H1 (cell line): ENCODE measurements at regions not wholly inside any gene's neighbourhood (a gene's known extent, or its start where the extent isn't known, plus 50 kb on each side); places are given as distances from the start of the nearest gene placed in this dataset.

ENCODE experiments used
- CTCF ChIA-PET: fragments of 300-600 bp; sonication (Branson Sonifier 250); formaldehyde crosslinking; loops from one replicate; lab custom pipeline; 2021; ENCODE audit not compliant: partially characterized antibody; lab: Charles Lee
- POLR2A ChIA-PET: fragments of 300-600 bp; sonication (Branson Sonifier 250); formaldehyde crosslinking; loops from one replicate; lab custom pipeline; 2021; ENCODE audit warnings: inconsistent platforms; ENCODE audit not compliant: partially characterized antibody; lab: Charles Lee
- DNase-seq, 2 experiments: peaks; one replicate each; pipeline versions ENCODE4 v3.0.0 to v3.0.0-alpha.2; 2010 to 2022; ENCODE audit warnings: low spot score in 2 of 2, low read depth in 1 of 2, mixed read lengths in 1 of 2
- FAIRE-seq: peaks from 2 replicates; lab custom pipeline; 2011; peaks lifted over from hg19 to GRCh38; lab: Jason Lieb, UNC
- H2AFZ ChIP-seq: 2 replicates; pipeline ENCODE4 v1.8.1; 2012; ENCODE audit warnings: low read length, inconsistent platforms
- H2AK5ac ChIP-seq: 2 replicates; pipeline ENCODE4 v1.6.1; 2013; ENCODE audit warnings: low read depth, low read length
- H2BK120ac ChIP-seq: replicated peaks from 2 replicates; pipeline ENCODE3; 2013; ENCODE audit warnings: low read depth, low read length, inconsistent platforms
- H2BK12ac ChIP-seq: 2 replicates; pipeline ENCODE4 v1.6.1; 2013; ENCODE audit warnings: low read depth, low read length
- H2BK15ac ChIP-seq: 2 replicates; pipeline ENCODE4 v1.6.1; 2013; ENCODE audit warnings: low read length
- H2BK20ac ChIP-seq: 2 replicates; pipeline ENCODE4 v1.6.1; 2013; ENCODE audit warnings: low read length
- H2BK5ac ChIP-seq: 2 replicates; pipeline ENCODE4 v1.6.1; 2013; ENCODE audit warnings: low read depth, low read length
- H3K14ac ChIP-seq: 2 replicates; pipeline ENCODE4 v1.6.1; 2013; ENCODE audit warnings: inconsistent platforms; ENCODE audit not compliant: insufficient read length
- H3K18ac ChIP-seq: 2 replicates; pipeline ENCODE4 v1.6.1; 2013; ENCODE audit warnings: low read length; ENCODE audit errors: extremely low read depth
- H3K23ac ChIP-seq: 2 replicates; pipeline ENCODE4 v1.6.1; 2013; ENCODE audit warnings: inconsistent platforms; ENCODE audit not compliant: insufficient read length
- H3K23me2 ChIP-seq: 2 replicates; pipeline ENCODE4 v1.6.1; 2013; ENCODE audit warnings: low read depth, low read length
- H3K27ac ChIP-seq: 2 replicates; pipeline ENCODE4 v1.6.1; 2011; ENCODE audit warnings: low read depth, low read length, inconsistent platforms
- H3K27me3 ChIP-seq, 4 experiments: replicated peaks in 1 of 4; 1 replicate in 1 of 4; 2 replicates in 3 of 4; pipeline versions ENCODE4 v1.6.1 to v1.8.1; 2011 to 2013; ENCODE audit warnings: low read length in 3 of 4, mild to moderate bottlenecking in 3 of 4, inconsistent platforms in 2 of 4, mixed read lengths in 2 of 4, moderate library complexity in 1 of 4; ENCODE audit not compliant: control insufficient read depth in 3 of 4, insufficient read depth in 3 of 4; ENCODE audit errors: extremely low read depth in 1 of 4
- H3K36me3 ChIP-seq, 4 experiments: 2 replicates each; pipeline versions ENCODE4 v1.6.1 to v1.8.1; 2011 to 2013; ENCODE audit warnings: mild to moderate bottlenecking in 4 of 4, low read length in 3 of 4, moderate library complexity in 2 of 4, control low read depth in 1 of 4, inconsistent platforms in 1 of 4; ENCODE audit not compliant: insufficient read depth in 4 of 4, control insufficient read depth in 2 of 4
- H3K4ac ChIP-seq: replicated peaks from 2 replicates; pipeline ENCODE3; 2013; ENCODE audit warnings: low read length, low read depth, mixed read lengths, inconsistent platforms; ENCODE audit not compliant: insufficient read length
- H3K4me1 ChIP-seq, 4 experiments: replicated peaks in 1 of 4; 1 replicate in 1 of 4; 2 replicates in 3 of 4; pipeline versions ENCODE4 v1.6.1 to v1.8.1; 2011 to 2013; ENCODE audit warnings: low read length in 3 of 4, inconsistent platforms in 2 of 4, mixed read lengths in 1 of 4; ENCODE audit not compliant: insufficient read depth in 4 of 4, control insufficient read depth in 3 of 4
- H3K4me2 ChIP-seq, 2 experiments: 2 replicates each; pipeline versions ENCODE4 v1.6.1 to v1.8.1; 2011 to 2013; ENCODE audit warnings: low read depth in 2 of 2, low read length in 2 of 2, control low read depth in 1 of 2, inconsistent platforms in 1 of 2, mild to moderate bottlenecking in 1 of 2; ENCODE audit not compliant: insufficient read depth in 1 of 2
- H3K4me3 ChIP-seq, 4 experiments: fragments of 200-600, 300-600 bp in 1 of 4; sonication (generic), shearing (Covaris generic), sonication (Bioruptor Twin) in 1 of 4; 2 replicates each; pipeline versions ENCODE4 v1.5.1 to v1.8.1; 2011 to 2016; ENCODE audit warnings: low read length in 4 of 4, low read depth in 3 of 4, control low read depth in 2 of 4, inconsistent platforms in 2 of 4, mild to moderate bottlenecking in 2 of 4, mixed read lengths in 1 of 4, moderate library complexity in 1 of 4; ENCODE audit not compliant: insufficient read depth in 2 of 4; ENCODE audit errors: extremely low read depth in 1 of 4
- H3K56ac ChIP-seq: replicated peaks from 2 replicates; pipeline ENCODE3; 2013; ENCODE audit warnings: low read depth, mild to moderate bottlenecking, mixed read lengths, low read length, inconsistent platforms; ENCODE audit not compliant: insufficient read length
- H3K79me1 ChIP-seq: 2 replicates; pipeline ENCODE4 v1.6.1; 2013; ENCODE audit warnings: low read depth, low read length, control low read depth
- H3K79me2 ChIP-seq, 2 experiments: 2 replicates each; pipeline versions ENCODE4 v1.6.1 to v1.8.1; 2012 to 2013; ENCODE audit warnings: low read length in 2 of 2, mild to moderate bottlenecking in 2 of 2, inconsistent platforms in 1 of 2; ENCODE audit not compliant: insufficient read depth in 2 of 2, control insufficient read depth in 1 of 2
- H3K9ac ChIP-seq, 4 experiments: replicated peaks in 1 of 4; 1 replicate in 1 of 4; 2 replicates in 3 of 4; pipeline versions ENCODE4 v1.6.1 to v1.8.1; 2011 to 2013; ENCODE audit warnings: low read depth in 3 of 4, low read length in 3 of 4, control low read depth in 2 of 4, mild to moderate bottlenecking in 2 of 4, moderate library complexity in 2 of 4, inconsistent platforms in 1 of 4; ENCODE audit errors: extremely low read depth in 1 of 4
- H3K9me3 ChIP-seq, 2 experiments: 2 replicates each; pipeline versions ENCODE4 v1.6.1 to v1.8.1; 2012 to 2013; ENCODE audit warnings: mild to moderate bottlenecking in 2 of 2, moderate library complexity in 2 of 2, control low read depth in 1 of 2, inconsistent platforms in 1 of 2, low read depth in 1 of 2, low read length in 1 of 2, mixed read lengths in 1 of 2; ENCODE audit not compliant: insufficient read depth in 2 of 2
- H4K20me1 ChIP-seq, 2 experiments: replicated peaks in 1 of 2; 2 replicates each; pipeline versions ENCODE3 to v1.8.1; 2011 to 2013; ENCODE audit warnings: inconsistent platforms in 2 of 2, low read length in 2 of 2, mild to moderate bottlenecking in 1 of 2; ENCODE audit not compliant: insufficient read depth in 2 of 2, control insufficient read depth in 1 of 2
- H4K5ac ChIP-seq: 2 replicates; pipeline ENCODE4 v1.6.1; 2013; ENCODE audit warnings: low read length, low read depth, mixed read lengths, inconsistent platforms; ENCODE audit not compliant: insufficient read length
- H4K8ac ChIP-seq: 2 replicates; pipeline ENCODE4 v1.8.0; 2013; ENCODE audit warnings: mild to moderate bottlenecking, moderate library complexity, low read length, inconsistent platforms; ENCODE audit not compliant: insufficient read depth; ENCODE audit errors: extremely low read depth
- H4K91ac ChIP-seq: replicated peaks from 2 replicates; pipeline ENCODE3; 2013; ENCODE audit warnings: low read length, mixed read lengths, inconsistent platforms; ENCODE audit not compliant: insufficient read length
- CEBPB ChIP-seq: IDR thresholded peaks from 2 replicates; pipeline ENCODE4 v1.6.1; 2012; ENCODE audit warnings: low read depth, low read length
- RXRA ChIP-seq: IDR thresholded peaks from 2 replicates; pipeline ENCODE4 v1.6.1; 2011; ENCODE audit warnings: low read depth, mild to moderate bottlenecking, low read length, moderate library complexity; ENCODE audit not compliant: insufficient read depth
- ZNF274 ChIP-seq: IDR thresholded peaks from 2 replicates; pipeline ENCODE4 v1.7.0; 2012; ENCODE audit warnings: low read length, borderline replicate concordance; ENCODE audit errors: extremely low read depth
- WGBS, 2 experiments: shearing (Covaris generic) in 1 of 2; methylation state at CpG; one replicate each; pipeline versions ENCODE4 v1.1.6 to v1.1.7; 2013 to 2015; ENCODE audit warnings: low lambda C conversion rate in 2 of 2, mixed read lengths in 2 of 2, inconsistent platforms in 1 of 2, low coverage in 1 of 2, missing lambda C conversion rate in 1 of 2; ENCODE audit not compliant: insufficient replicate concordance in 2 of 2, insufficient coverage in 1 of 2, insufficient read length in 1 of 2; ENCODE audit errors: extremely low coverage in 1 of 2, missing lambda C conversion rate in 1 of 2; 5-methylcytosine and 5-hydroxymethylcytosine counted together

- no peak overlapping the region for H3K4ac ChIP-seq
- H3K23ac ChIP-seq, result no peak overlapping the region
- peaks cover 0 to 5% (median 2%) of the 10 kb centered on the region in 4 experiments; a peak in 3 of 7 replicates for H3K4me1 ChIP-seq
- WGBS, 2 experiments, result 95% methylated on average over 3 of the region's 3 CpGs; no CpG with 5 or more reads in 1 of the 2 experiments
- H4K5ac ChIP-seq, result no peak overlapping the region
- no peak overlapping the region for H2BK120ac ChIP-seq
- H3K4me2 ChIP-seq, result no peak overlapping the region
- H3K9ac ChIP-seq, result no peak overlapping the region
- H4K8ac ChIP-seq, result no peak overlapping the region
- H3K18ac ChIP-seq, result no peak overlapping the region
- no peak overlapping the region for H2BK15ac ChIP-seq
- H2BK5ac ChIP-seq, result peak overlapping the region; percentile 71
- no peaks in the 10 kb centered on the region for H3K9me3 ChIP-seq
- DNase-seq, result no peak
- H3K79me2 ChIP-seq, result no peaks in the 10 kb centered on the region
- no peak overlapping the region for H4K91ac ChIP-seq
- no peak overlapping the region for H2AK5ac ChIP-seq
- no peak overlapping the region for H2AFZ ChIP-seq
- no peak overlapping the region for H3K14ac ChIP-seq
- no peak overlapping the region for H3K27ac ChIP-seq
- H3K27me3 ChIP-seq, result no peaks in the 10 kb centered on the region
- no peaks in the 10 kb centered on the region for H4K20me1 ChIP-seq
- H3K36me3 ChIP-seq, result no peaks in the 10 kb centered on the region
- H3K56ac ChIP-seq, result no peak overlapping the region
- H2BK12ac ChIP-seq, result peak overlapping the region; percentile 17; the same call in 1 of the 2 replicates
- H3K23me2 ChIP-seq, result no peaks in the 10 kb centered on the region
- 0 out of 2 replicates have a peak overlapping the region, but pooled peaks have one; percentile 86 for H2BK20ac ChIP-seq
- TF ChIP-seq ZNF274 (no peak), CEBPB (no peak), RXRA (no peak)
- TF ChIP-seq, all 59 proteins: peak for 0
- FAIRE-seq, result no peak
- H3K4me3 ChIP-seq, result no peak overlapping the region
- CTCF ChIA-PET, result interaction anchor here (0.5 kb wide), 1 partner anchor 196 kb away, joined by 3 read pairs; no protein-coding TSS in a partner anchor
- POLR2A ChIA-PET, result no interaction called here
- no peaks in the 10 kb centered on the region for H3K79me1 ChIP-seq
Measured at GRCh38 chr5:117829646-117830045, 1158.7 kb downstream of the DTWD2 start.
